Gastroesophageal sphincter (tissue), 4 donors: ENCODE measurements at regions not wholly inside any gene's neighbourhood (a gene's known extent, or its start where the extent isn't known, plus 50 kb on each side); places are given as distances from the start of the nearest gene placed in this dataset.

ENCODE experiments used
- ATAC-seq: fragments of 150-250 bp; one replicate; pipeline ENCODE4 v1.9.1; 2016; ENCODE audit warnings: mild to moderate bottlenecking, moderate library complexity
- H3K27ac ChIP-seq, 4 donors: fragments of 200-600 bp; sonication (generic) in 3 of 4; 1 replicate in 3 of 4; 2 replicates in 1 of 4; pipeline ENCODE4 v1.5.1; 2016 to 2019
- H3K27me3 ChIP-seq: fragments of 200-600 bp; sonication (generic); one replicate; pipeline ENCODE4 v1.5.1; 2019
- H3K36me3 ChIP-seq, 2 donors: fragments of 200-600 bp; sonication (generic); one replicate each; pipeline ENCODE4 v1.5.1; 2019; ENCODE audit warnings: control low read depth in 1 of 2
- H3K4me1 ChIP-seq, 3 donors: fragments of 200-600 bp; sonication (generic); 1 replicate in 2 of 3; 2 replicates in 1 of 3; pipeline ENCODE4 v1.5.1; 2016 to 2019; ENCODE audit warnings: control low read depth in 2 of 3
- H3K4me3 ChIP-seq, 2 donors: fragments of 200-600 bp; sonication (generic); one replicate each; pipeline ENCODE4 v1.5.1; 2019; ENCODE audit warnings: mild to moderate bottlenecking in 1 of 2, moderate library complexity in 1 of 2
- H3K9me3 ChIP-seq, 3 donors: fragments of 200-600 bp; sonication (generic); one replicate each; pipeline ENCODE4 v1.5.1; 2017 to 2019; ENCODE audit warnings: control low read depth in 2 of 3
- EP300 ChIP-seq: sonication (generic); formaldehyde crosslinking; IDR thresholded peaks from one replicate; pipeline ENCODE4 v1.6.1; 2017; ENCODE audit warnings: antibody characterized with exemption, mild to moderate bottlenecking
- POLR2A ChIP-seq, 2 donors: fragments of 450-650 bp; IDR thresholded peaks; one replicate each; pipeline ENCODE4 v1.6.1; 2017; ENCODE audit warnings: antibody characterized with exemption in 2 of 2, mild to moderate bottlenecking in 2 of 2, moderate library complexity in 1 of 2
- POLR2AphosphoS5 ChIP-seq: sonication (generic); formaldehyde crosslinking; IDR thresholded peaks from one replicate; pipeline ENCODE4 v1.6.1; 2017; ENCODE audit warnings: antibody characterized with exemption
- WGBS, 2 donors: methylation state at CpG; one replicate each; pipeline ENCODE4 v1.1.5; 2018; ENCODE audit warnings: low coverage in 1 of 2; 5-methylcytosine and 5-hydroxymethylcytosine counted together
- TF ChIP-seq, protein P1 (sequence below), 4 experiments: fragments of 200-600 bp in 2 of 4; fragments of 450-650 bp in 2 of 4; sonication (generic) in 1 of 4; IDR thresholded peaks; one replicate each; pipeline ENCODE4 v1.5.1; 2017 to 2019; ENCODE audit warnings: antibody characterized with exemption in 4 of 4, mild to moderate bottlenecking in 2 of 4, moderate library complexity in 2 of 4

DNA sequence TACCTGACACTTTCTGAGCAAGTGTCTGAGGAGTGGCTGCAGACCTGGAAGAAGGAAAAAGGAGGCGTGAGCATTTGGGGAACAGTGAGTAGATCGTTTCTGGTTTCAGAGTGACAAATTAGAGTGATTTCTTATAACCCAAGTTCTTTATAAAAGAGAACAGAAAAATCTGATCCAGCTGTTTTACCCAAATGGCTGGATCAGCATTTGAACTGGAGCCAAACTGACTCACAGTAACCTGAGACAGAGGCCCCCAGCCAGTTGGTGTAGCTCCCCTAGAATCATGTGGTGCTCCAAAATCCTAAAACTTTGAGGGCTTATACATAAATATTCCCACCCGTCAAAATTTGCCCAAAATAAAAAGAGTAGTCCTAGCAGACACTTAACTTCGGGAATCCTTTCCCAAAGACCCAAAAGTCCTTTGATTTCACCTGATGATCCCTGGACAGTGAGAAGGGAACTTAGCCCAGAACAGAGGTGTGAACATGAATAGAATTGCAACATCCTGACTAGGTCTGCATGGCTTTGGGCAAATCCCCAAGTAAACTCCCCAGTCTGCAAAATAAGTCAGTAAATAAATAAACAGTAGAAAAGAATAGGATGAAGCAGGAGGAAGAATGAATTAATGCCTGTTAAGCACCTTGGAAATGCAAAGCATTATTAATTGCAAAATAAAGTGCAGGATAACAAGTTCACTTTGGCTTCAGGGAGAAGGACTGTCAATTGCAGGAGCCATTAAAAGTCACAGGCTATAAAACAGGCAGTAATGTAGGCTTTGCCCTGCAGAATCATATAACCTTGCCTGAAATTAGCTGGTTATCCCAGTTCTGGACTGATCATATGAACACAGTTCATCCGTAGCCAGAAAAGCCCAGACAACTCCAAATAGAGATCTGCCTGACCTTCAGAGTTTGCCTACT is 262.0 kb upstream of the JARID2 start:
- TF ChIP-seq POLR2AphosphoS5 = no peak
- no peak for TF ChIP-seq EP300
- no peak for TF ChIP-seq POLR2A (IDR thresholded peaks at IDR 0.05)
- TF ChIP-seq, protein P1, sequence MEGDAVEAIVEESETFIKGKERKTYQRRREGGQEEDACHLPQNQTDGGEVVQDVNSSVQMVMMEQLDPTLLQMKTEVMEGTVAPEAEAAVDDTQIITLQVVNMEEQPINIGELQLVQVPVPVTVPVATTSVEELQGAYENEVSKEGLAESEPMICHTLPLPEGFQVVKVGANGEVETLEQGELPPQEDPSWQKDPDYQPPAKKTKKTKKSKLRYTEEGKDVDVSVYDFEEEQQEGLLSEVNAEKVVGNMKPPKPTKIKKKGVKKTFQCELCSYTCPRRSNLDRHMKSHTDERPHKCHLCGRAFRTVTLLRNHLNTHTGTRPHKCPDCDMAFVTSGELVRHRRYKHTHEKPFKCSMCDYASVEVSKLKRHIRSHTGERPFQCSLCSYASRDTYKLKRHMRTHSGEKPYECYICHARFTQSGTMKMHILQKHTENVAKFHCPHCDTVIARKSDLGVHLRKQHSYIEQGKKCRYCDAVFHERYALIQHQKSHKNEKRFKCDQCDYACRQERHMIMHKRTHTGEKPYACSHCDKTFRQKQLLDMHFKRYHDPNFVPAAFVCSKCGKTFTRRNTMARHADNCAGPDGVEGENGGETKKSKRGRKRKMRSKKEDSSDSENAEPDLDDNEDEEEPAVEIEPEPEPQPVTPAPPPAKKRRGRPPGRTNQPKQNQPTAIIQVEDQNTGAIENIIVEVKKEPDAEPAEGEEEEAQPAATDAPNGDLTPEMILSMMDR (IDR thresholded peaks at IDR 0.05) = no peak
- 65 to 66% methylated on average over 3 to 5 of the region's 5 CpGs for WGBS, 2 donors
- Histone ChIP-seq H3K9me3 (no peaks in the 10 kb centered on the region), H3K36me3 (no peaks in the 10 kb centered on the region), H3K27ac (no peak overlapping the region), H3K4me1 (peaks cover 0 to 12% (median 0%) of the 10 kb centered on the region in 3 donors), H3K27me3 (no peaks in the 10 kb centered on the region), H3K4me3 (peak overlapping the region in 1 of 2 donors; percentile 4)
- ATAC-seq = no peak

DNA sequence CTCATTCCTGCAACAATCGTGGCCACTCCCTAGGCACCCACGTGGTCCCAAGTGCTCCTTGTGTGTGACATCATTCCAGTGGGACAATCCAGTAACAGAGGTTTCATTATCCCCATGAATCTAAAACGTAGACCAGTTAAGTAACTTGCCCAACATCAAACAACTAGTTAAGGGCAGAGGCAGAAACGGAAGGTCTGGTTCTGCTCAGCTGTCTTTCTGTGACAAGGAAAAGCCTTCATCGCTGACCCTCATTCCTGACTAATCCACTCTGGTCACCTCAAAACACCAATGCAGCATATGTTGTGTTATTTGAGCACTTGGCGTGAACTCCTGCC is 261.4 kb upstream of the JARID2 start:
- Histone ChIP-seq H3K27me3 (no peaks in the 10 kb centered on the region), H3K4me1 (peaks cover 0 to 12% (median 0%) of the 10 kb centered on the region in 3 donors), H3K27ac (no peak overlapping the region), H3K9me3 (no peaks in the 10 kb centered on the region), H3K4me3 (peak overlapping the region in 1 of 2 donors; percentile 4), H3K36me3 (no peaks in the 10 kb centered on the region)
- 26 to 38% methylated on average over 2 to 6 of the region's 6 CpGs for WGBS, 2 donors
- peak; percentile 57 for ATAC-seq
- TF ChIP-seq, protein P1 (IDR thresholded peaks at IDR 0.05) = no peak
- peak; percentile 67 for TF ChIP-seq POLR2AphosphoS5

DNA sequence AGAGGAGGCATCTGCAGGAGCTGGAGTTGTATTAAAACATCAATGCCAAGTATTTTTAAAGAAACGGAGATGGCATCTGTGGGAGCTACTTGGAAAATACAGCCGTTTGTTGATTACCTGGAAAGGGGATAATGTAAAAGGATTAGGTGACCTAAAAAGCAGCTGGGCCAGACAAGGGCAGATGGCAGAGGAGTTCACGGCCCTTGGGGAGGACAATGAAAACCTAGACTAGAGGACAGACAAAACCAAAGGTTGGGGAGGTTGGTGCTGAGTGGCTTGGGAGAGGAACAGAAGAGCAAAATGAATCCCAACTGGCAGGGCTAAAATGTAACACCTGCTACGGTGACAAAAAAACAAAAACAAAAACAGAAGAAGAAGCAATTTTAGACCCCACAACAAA is 260.5 kb upstream of the JARID2 start:
- H3K9me3 ChIP-seq = no peaks in the 10 kb centered on the region
- TF ChIP-seq, protein P1 (IDR thresholded peaks at IDR 0.05) = no peak
- TF ChIP-seq POLR2AphosphoS5 (no peak), POLR2A (IDR thresholded peaks at IDR 0.05) (no peak), EP300 (no peak)
- 80 to 100% methylated on average over 3 to 4 of the region's 4 CpGs for WGBS, 2 donors

DNA sequence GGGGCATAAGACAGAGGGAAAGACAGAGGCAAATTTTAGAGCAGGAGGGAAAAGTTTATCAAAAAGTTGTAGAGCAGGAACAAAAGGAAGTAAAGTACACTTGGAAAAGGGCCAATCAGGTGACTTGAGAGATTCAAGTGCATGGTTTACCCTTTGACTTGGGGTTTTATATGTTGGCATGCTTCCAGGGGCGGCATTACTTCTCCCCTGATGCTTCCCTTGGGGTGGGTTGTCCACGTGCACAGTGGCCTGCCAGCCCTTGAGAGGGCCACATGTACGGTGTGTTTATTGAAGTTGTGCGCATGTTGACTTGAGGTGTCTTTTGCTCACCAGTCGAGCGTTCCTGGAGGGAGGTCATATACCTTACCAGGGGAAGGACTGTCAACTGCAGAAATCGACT is 259.5 kb upstream of the JARID2 start:
- Histone ChIP-seq H3K27ac (no peak overlapping the region), H3K4me1 (peaks cover 0 to 12% (median 0%) of the 10 kb centered on the region in 3 donors), H3K36me3 (no peaks in the 10 kb centered on the region), H3K27me3 (no peaks in the 10 kb centered on the region), H3K4me3 (no peak overlapping the region), H3K9me3 (no peaks in the 10 kb centered on the region)
- no peak for ATAC-seq
- WGBS, 2 donors = 80 to 92% methylated on average over 4 to 7 of the region's 7 CpGs
- TF ChIP-seq, protein P1 (IDR thresholded peaks at IDR 0.05) = no peak
- TF ChIP-seq POLR2A (IDR thresholded peaks at IDR 0.05) (no peak), POLR2AphosphoS5 (no peak), EP300 (no peak)

More for the DNA sequence above, 260.5 kb upstream of the JARID2 start:
- no peaks in the 10 kb centered on the region for H3K27me3 ChIP-seq
- H3K4me3 ChIP-seq = no peak overlapping the region
- H3K4me1 ChIP-seq = peaks cover 0 to 12% (median 0%) of the 10 kb centered on the region in 3 donors
- H3K27ac ChIP-seq = no peak overlapping the region
- no peaks in the 10 kb centered on the region for H3K36me3 ChIP-seq
- ATAC-seq = no peak

DNA sequence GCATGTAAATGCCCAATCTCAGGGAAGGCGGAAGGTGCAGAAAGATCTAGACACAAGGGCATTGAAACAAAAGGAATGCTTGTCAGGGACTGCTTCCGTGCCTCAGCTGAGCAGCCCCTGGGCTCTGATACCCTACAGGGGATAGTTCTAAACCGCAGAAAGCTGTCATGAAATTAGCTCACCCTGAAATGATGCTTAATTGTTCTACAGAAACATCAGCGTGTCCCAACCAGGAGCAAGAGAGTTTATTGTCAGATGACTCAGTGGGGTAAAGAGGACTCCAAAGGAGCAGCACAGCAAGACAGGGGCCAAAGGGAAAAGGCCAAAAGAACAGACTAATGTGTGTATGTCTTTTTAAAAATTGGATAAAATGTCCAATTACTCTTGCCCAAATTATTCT is 258.4 kb upstream of the JARID2 start:
- no peak for ATAC-seq
- Histone ChIP-seq H3K27ac (no peak overlapping the region), H3K4me1 (peaks cover 0 to 12% (median 0%) of the 10 kb centered on the region in 3 donors), H3K9me3 (no peaks in the 10 kb centered on the region), H3K36me3 (no peaks in the 10 kb centered on the region), H3K27me3 (no peaks in the 10 kb centered on the region), H3K4me3 (no peak overlapping the region)
- WGBS, 2 donors = 80 to 90% methylated on average over 2 to 4 of the region's 4 CpGs
- no peak for TF ChIP-seq POLR2A (IDR thresholded peaks at IDR 0.05)
- TF ChIP-seq POLR2AphosphoS5 = no peak
- TF ChIP-seq, protein P1 (IDR thresholded peaks at IDR 0.05) = no peak
- TF ChIP-seq EP300 = no peak
